ENCODE measurements at regions not wholly inside any gene's neighbourhood (a gene's known extent, or its start where the extent isn't known, plus 50 kb on each side); places are given as distances from the start of the nearest gene placed in this dataset.

GRCh38 chr12:47323802-47324201 is 244.0 kb upstream of the AMIGO2 start:
- H3K27ac ChIP-seq = no peak overlapping the region
- no peak for ATAC-seq
- in situ Hi-C loops (cut with MboI; ENCODE audit: low sequenced_read_pairs in 4 of 4) (loop anchor here in 1 of 4 donors (10.0 kb wide), 1 partner anchor 91 kb away; no protein-coding TSS in a partner anchor), intact Hi-C loops (cut with DNase I; ENCODE audit: low total_unique reads) (no loop called here)
- H3K9me3 ChIP-seq = no peaks in the 10 kb centered on the region
- H3K4me1 ChIP-seq = no peaks in the 10 kb centered on the region
- no peak for DNase-seq
- no peak overlapping the region for H3K4me3 ChIP-seq
- no peak for TF ChIP-seq CTCF (IDR thresholded peaks at IDR 0.05 in 4 of 5, conservative IDR thresholded peaks at IDR 0.05 in 1 of 5)
- no peak for TF ChIP-seq POLR2A (IDR thresholded peaks at IDR 0.05)
- no peaks in the 10 kb centered on the region for H3K36me3 ChIP-seq
- H3K27me3 ChIP-seq = no peaks in the 10 kb centered on the region

- H3K36me3 ChIP-seq = no peaks in the 10 kb centered on the region
- H3K27me3 ChIP-seq = no peaks in the 10 kb centered on the region
- intact Hi-C loops (cut with DNase I; ENCODE audit: low total_unique reads) = no loop called here
- DNase-seq (no peak), ATAC-seq (no peak)
- no peak overlapping the region for H3K4me3 ChIP-seq
- no peak overlapping the region for H3K27ac ChIP-seq
- TF ChIP-seq POLR2A (IDR thresholded peaks at IDR 0.05) = no peak
- TF ChIP-seq CTCF (IDR thresholded peaks at IDR 0.05 in 4 of 5, conservative IDR thresholded peaks at IDR 0.05 in 1 of 5) = no peak
- no peaks in the 10 kb centered on the region for H3K9me3 ChIP-seq
- in situ Hi-C loops (cut with MboI; ENCODE audit: low sequenced_read_pairs in 4 of 4) = loop anchor here in 1 of 4 donors (10.0 kb wide), 1 partner anchor 93 kb away; no protein-coding TSS in a partner anchor
- H3K4me1 ChIP-seq = no peaks in the 10 kb centered on the region
Measured at GRCh38 chr12:47321436-47321835, 241.7 kb upstream of the AMIGO2 start.

GRCh38 chr12:47319746-47320145 is 240.0 kb upstream of the AMIGO2 start:
- DNase-seq (no peak), ATAC-seq (no peak)
- H3K9me3 ChIP-seq = no peaks in the 10 kb centered on the region
- TF ChIP-seq POLR2A (IDR thresholded peaks at IDR 0.05) (no peak), CTCF (IDR thresholded peaks at IDR 0.05 in 4 of 5, conservative IDR thresholded peaks at IDR 0.05 in 1 of 5) (no peak)
- H3K27me3 ChIP-seq = no peaks in the 10 kb centered on the region
- intact Hi-C loops (cut with DNase I; ENCODE audit: low total_unique reads) = no loop called here
- in situ Hi-C loops (cut with MboI; ENCODE audit: low sequenced_read_pairs in 4 of 4) = loop anchor here in 1 of 4 donors (10.0 kb wide), 1 partner anchor 95 kb away; no protein-coding TSS in a partner anchor
- H3K4me1 ChIP-seq = no peaks in the 10 kb centered on the region
- no peak overlapping the region for H3K4me3 ChIP-seq
- no peak overlapping the region for H3K27ac ChIP-seq
- no peaks in the 10 kb centered on the region for H3K36me3 ChIP-seq

GRCh38 chr12:47318963-47319362 is 239.2 kb upstream of the AMIGO2 start:
- Histone ChIP-seq H3K4me3 (no peak overlapping the region), H3K27ac (no peak overlapping the region), H3K4me1 (no peaks in the 10 kb centered on the region), H3K27me3 (no peaks in the 10 kb centered on the region), H3K36me3 (no peaks in the 10 kb centered on the region), H3K9me3 (no peaks in the 10 kb centered on the region)
- intact Hi-C loops (cut with DNase I; ENCODE audit: low total_unique reads) = no loop called here
- DNase-seq = no peak
- TF ChIP-seq CTCF (IDR thresholded peaks at IDR 0.05 in 4 of 5, conservative IDR thresholded peaks at IDR 0.05 in 1 of 5) = no peak
- no peak for TF ChIP-seq POLR2A (IDR thresholded peaks at IDR 0.05)
- in situ Hi-C loops (cut with MboI; ENCODE audit: low sequenced_read_pairs in 4 of 4) = no loop called here
- no peak for ATAC-seq

All from gastrocnemius medialis (tissue), 4 donors.